HL-60 (cell line): ENCODE measurements at regions not wholly inside any gene's neighbourhood (a gene's known extent, or its start where the extent isn't known, plus 50 kb on each side); places are given as distances from the start of the nearest gene placed in this dataset.

Source experiments
- POLR2AphosphoS5 ChIP-seq: IDR thresholded peaks from 2 replicates; pipeline ENCODE4 v1.6.1; 2012; ENCODE audit warnings: low read depth
- SPI1 ChIP-seq: IDR thresholded peaks from 2 replicates; pipeline ENCODE4 v1.6.1; 2012; ENCODE audit warnings: low read depth, mild to moderate bottlenecking, borderline replicate concordance
- TF ChIP-seq, protein P1 (sequence below): IDR thresholded peaks from one replicate; pipeline ENCODE4 v1.5.1; 2011; ENCODE audit warnings: low read length, control low read depth, inconsistent platforms; ENCODE audit not compliant: insufficient read depth
- TF ChIP-seq, protein P2 (sequence below): IDR thresholded peaks from 2 replicates; pipeline ENCODE4 v1.6.1; 2012; ENCODE audit warnings: low read depth; ENCODE audit not compliant: insufficient replicate concordance

DNA sequence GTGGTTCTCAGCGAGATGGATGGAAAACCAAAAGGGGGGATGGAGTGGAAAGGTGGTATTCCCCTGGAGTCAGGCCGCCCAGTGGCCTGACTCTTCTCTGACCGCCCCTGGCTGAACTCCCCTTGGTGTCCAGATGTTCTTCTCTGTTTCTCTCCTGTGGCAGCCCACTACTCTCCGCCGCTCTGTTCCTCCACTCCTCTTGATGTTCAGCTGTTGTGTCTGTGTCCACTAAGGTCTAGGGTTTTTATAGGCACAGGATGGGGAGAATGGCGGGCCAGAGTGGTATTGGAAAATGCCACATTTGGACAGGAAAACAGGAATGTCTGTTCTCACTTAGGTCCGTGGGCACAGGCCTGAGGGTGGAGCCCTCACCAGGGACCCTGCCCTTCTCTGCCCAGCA is 954.3 kb upstream of the MBL2 start:
- TF ChIP-seq, protein P1, sequence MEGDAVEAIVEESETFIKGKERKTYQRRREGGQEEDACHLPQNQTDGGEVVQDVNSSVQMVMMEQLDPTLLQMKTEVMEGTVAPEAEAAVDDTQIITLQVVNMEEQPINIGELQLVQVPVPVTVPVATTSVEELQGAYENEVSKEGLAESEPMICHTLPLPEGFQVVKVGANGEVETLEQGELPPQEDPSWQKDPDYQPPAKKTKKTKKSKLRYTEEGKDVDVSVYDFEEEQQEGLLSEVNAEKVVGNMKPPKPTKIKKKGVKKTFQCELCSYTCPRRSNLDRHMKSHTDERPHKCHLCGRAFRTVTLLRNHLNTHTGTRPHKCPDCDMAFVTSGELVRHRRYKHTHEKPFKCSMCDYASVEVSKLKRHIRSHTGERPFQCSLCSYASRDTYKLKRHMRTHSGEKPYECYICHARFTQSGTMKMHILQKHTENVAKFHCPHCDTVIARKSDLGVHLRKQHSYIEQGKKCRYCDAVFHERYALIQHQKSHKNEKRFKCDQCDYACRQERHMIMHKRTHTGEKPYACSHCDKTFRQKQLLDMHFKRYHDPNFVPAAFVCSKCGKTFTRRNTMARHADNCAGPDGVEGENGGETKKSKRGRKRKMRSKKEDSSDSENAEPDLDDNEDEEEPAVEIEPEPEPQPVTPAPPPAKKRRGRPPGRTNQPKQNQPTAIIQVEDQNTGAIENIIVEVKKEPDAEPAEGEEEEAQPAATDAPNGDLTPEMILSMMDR = no peak
- TF ChIP-seq SPI1 (no peak), POLR2AphosphoS5 (no peak)
- TF ChIP-seq, protein P2, sequence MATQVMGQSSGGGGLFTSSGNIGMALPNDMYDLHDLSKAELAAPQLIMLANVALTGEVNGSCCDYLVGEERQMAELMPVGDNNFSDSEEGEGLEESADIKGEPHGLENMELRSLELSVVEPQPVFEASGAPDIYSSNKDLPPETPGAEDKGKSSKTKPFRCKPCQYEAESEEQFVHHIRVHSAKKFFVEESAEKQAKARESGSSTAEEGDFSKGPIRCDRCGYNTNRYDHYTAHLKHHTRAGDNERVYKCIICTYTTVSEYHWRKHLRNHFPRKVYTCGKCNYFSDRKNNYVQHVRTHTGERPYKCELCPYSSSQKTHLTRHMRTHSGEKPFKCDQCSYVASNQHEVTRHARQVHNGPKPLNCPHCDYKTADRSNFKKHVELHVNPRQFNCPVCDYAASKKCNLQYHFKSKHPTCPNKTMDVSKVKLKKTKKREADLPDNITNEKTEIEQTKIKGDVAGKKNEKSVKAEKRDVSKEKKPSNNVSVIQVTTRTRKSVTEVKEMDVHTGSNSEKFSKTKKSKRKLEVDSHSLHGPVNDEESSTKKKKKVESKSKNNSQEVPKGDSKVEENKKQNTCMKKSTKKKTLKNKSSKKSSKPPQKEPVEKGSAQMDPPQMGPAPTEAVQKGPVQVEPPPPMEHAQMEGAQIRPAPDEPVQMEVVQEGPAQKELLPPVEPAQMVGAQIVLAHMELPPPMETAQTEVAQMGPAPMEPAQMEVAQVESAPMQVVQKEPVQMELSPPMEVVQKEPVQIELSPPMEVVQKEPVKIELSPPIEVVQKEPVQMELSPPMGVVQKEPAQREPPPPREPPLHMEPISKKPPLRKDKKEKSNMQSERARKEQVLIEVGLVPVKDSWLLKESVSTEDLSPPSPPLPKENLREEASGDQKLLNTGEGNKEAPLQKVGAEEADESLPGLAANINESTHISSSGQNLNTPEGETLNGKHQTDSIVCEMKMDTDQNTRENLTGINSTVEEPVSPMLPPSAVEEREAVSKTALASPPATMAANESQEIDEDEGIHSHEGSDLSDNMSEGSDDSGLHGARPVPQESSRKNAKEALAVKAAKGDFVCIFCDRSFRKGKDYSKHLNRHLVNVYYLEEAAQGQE = no peak
